GM19468 (cell line): ENCODE measurements at regions not wholly inside any gene's neighbourhood (a gene's known extent, or its start where the extent isn't known, plus 50 kb on each side); places are given as distances from the start of the nearest gene placed in this dataset.

ENCODE experiments used
- ATAC-seq: cut with Tn5 transposase; IDR thresholded peaks from one replicate; pipeline ENCODE4 v1.9.1; 2021; ENCODE audit warnings: mild to moderate bottlenecking, moderate library complexity, moderate number of reproducible peaks; ENCODE audit not compliant: unreplicated experiment; ENCODE audit errors: extremely low read depth

GRCh38 chr11:91825777-91826176 is 398.8 kb upstream of the FAT3 start:
- ATAC-seq, result no peak

GRCh38 chr11:91823252-91823830 is 401.3 kb upstream of the FAT3 start:
- ATAC-seq, result no peak

- no peak for ATAC-seq
Observed at GRCh38 chr11:91822805-91823204, 401.8 kb upstream of the FAT3 start.

GRCh38 chr11:91820709-91821108 is 403.9 kb upstream of the FAT3 start:
- no peak for ATAC-seq

GRCh38 chr11:91819777-91820176 is 404.8 kb upstream of the FAT3 start:
- no peak for ATAC-seq

- ATAC-seq, result no peak
Observed at GRCh38 chr11:91819195-91819594, 405.4 kb upstream of the FAT3 start.

- ATAC-seq, result no peak
Observed at GRCh38 chr11:91817996-91818395, 406.6 kb upstream of the FAT3 start.

GRCh38 chr11:91813263-91813662 is 411.4 kb upstream of the FAT3 start:
- ATAC-seq, result no peak

- no peak for ATAC-seq
Observed at GRCh38 chr11:91810871-91811270, 413.7 kb upstream of the FAT3 start.

- ATAC-seq, result no peak
Observed at GRCh38 chr11:91805293-91805692, 419.3 kb upstream of the FAT3 start.

- no peak for ATAC-seq
Observed at GRCh38 chr11:91804042-91804441, 420.6 kb upstream of the FAT3 start.

- ATAC-seq, result no peak
Observed at GRCh38 chr11:91802475-91802874, 422.1 kb upstream of the FAT3 start.

GRCh38 chr11:91800208-91800914 is 424.3 kb upstream of the FAT3 start:
- no peak for ATAC-seq

GRCh38 chr11:91798240-91798639 is 426.4 kb upstream of the FAT3 start:
- no peak for ATAC-seq

GRCh38 chr11:91796999-91797398 is 427.6 kb upstream of the FAT3 start:
- ATAC-seq, result no peak

- ATAC-seq, result no peak
Observed at GRCh38 chr11:91795139-91795887, 429.3 kb upstream of the FAT3 start.

GRCh38 chr11:91794146-91794545 is 430.5 kb upstream of the FAT3 start:
- ATAC-seq, result no peak

GRCh38 chr11:91792779-91793262 is 431.8 kb upstream of the FAT3 start:
- ATAC-seq, result no peak

GRCh38 chr11:91791171-91791468 is 433.5 kb upstream of the FAT3 start:
- no peak for ATAC-seq

- ATAC-seq, result no peak
Observed at GRCh38 chr11:91790346-91791170, 434.1 kb upstream of the FAT3 start.

GRCh38 chr11:91788764-91789163 is 435.9 kb upstream of the FAT3 start:
- no peak for ATAC-seq
